ENCODE measurements at regions not wholly inside any gene's neighbourhood (a gene's known extent, or its start where the extent isn't known, plus 50 kb on each side); places are given as distances from the start of the nearest gene placed in this dataset.

DNA sequence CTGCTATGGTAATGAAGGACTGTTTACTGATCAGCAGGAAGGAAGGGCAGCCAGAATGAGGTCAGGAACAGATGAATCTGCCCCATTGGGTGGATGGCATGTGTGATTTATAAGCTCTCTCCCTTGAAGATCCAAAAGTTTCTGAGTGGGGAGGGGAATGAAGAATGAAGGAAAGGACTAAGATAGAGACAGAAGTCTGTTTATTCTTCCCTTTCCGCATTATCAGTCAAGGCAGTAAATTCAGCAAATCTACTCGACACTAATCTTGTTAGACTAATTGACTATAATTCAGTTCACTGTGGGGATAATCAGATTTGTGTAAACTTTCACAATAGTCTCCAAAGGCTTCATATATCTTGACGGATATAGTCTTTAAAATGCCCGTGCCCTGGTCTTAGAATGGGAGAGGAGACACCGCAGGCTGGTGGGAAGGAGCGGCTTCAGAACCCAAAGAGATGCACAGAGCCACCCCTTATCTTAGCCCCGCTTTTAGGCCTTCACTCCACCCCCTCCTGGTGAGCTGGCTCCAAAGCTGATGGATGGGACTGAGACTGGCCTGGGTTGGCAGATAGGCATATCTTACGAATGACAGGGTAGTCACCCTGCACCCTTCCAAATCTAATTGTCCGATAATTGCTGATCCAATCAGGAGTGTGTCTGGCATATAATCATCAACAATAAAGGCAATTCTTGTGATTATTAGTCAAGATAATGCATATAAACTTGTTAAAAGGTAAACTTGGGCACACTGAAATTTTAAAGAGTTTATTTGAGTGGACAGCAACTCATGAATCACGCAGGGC, 76.0 kb upstream of the PPM1J start:
- in situ Hi-C loops (cut with HindIII; ENCODE audit: low sequenced_read_pairs): no loop called here

DNA sequence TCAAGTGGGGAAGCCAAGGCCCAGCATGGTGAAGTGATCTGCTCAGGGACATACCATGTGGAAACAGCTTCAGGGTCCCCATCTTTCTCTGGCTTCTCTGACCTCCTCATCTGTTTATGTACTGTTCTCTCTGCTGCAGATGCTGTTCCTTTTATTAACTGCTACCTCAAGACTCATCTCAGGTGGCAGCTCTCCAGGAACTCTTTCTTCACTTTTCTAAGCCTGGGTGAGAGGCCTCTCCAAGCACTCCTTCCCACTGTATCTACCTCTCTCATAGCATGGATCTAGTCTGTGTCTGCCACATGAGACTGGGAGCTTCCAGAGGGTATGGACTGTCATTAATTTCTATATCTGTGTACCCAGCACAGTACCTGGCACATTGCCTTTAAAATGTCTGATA, 73.4 kb upstream of the PPM1J start:
- in situ Hi-C loops (cut with HindIII; ENCODE audit: low sequenced_read_pairs): no loop called here

GRCh38 chr1:112788054-112788453, 72.9 kb upstream of the PPM1J start:
- in situ Hi-C loops (cut with HindIII; ENCODE audit: low sequenced_read_pairs): no loop called here

DNA sequence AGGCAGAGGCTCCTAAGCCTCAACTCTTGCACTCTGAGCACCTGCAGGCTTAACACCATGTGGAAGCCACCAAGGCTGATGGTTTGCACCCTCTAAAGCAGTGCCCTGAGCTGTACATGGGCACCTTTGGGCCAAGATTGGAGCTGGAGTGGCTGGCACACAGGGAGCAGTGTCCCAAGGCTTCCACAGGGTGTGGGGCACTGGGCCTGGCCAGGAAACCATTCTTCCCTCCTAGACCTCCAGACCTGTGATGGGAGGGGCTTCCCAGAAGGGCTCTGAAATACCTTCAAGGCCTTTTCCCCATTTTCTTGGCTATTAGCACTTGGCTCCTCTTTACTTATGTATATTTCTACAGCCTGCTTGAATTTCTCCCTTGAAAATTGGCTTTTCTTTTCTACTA, 67.9 kb upstream of the PPM1J start:
- in situ Hi-C loops (cut with HindIII; ENCODE audit: low sequenced_read_pairs): no loop called here

- in situ Hi-C loops (cut with HindIII; ENCODE audit: low sequenced_read_pairs): no loop called here
These were observed 64.8 kb upstream of the PPM1J start for GRCh38 chr1:112779665-112780526.

- in situ Hi-C loops (cut with HindIII; ENCODE audit: low sequenced_read_pairs): no loop called here
These were observed 63.0 kb upstream of the PPM1J start for GRCh38 chr1:112778137-112778536.

DNA sequence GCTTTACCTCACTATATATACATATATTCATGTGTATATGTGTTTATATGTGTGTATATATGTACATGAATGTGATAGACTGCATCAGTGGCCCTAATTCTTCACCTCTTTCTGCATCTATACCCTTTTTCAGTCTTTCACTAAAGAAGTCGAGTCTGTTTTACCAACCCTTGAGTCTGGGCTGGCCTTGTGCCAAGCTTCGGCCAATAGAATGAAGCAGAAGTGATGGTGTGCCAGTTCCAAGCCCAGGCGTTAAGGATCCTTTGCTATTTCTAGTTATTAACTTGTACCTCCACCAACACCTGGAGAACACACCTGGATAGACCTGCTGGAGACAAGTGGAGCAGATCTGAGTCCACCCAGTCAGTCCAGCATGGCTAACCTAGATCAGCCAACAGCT, 61.6 kb upstream of the PPM1J start:
- in situ Hi-C loops (cut with HindIII; ENCODE audit: low sequenced_read_pairs): no loop called here

DNA sequence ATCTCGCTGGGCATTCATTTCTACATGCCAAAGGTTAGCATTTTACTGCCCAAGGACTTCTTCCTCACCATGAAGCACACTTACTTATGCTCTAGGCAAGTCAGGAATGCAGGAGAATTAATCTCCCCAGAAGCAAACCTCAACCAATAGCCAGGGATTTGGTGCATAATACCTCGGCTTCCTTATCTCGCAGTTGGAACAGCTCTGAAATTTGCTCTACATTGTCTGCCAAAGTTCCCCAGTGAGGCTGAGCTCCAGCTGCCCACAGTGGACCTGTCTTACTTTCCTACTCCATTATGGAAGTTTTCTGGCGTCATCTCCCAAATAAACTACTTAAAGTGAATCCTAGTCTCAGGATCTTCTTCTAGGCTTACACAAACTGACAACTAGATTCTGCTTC, 57.6 kb upstream of the PPM1J start:
- in situ Hi-C loops (cut with HindIII; ENCODE audit: low sequenced_read_pairs): no loop called here

- in situ Hi-C loops (cut with HindIII; ENCODE audit: low sequenced_read_pairs): no loop called here
These were observed 55.6 kb upstream of the PPM1J start for GRCh38 chr1:112770724-112771123.

- in situ Hi-C loops (cut with HindIII; ENCODE audit: low sequenced_read_pairs): no loop called here
These were observed 54.5 kb upstream of the PPM1J start for GRCh38 chr1:112769611-112770010.

DNA sequence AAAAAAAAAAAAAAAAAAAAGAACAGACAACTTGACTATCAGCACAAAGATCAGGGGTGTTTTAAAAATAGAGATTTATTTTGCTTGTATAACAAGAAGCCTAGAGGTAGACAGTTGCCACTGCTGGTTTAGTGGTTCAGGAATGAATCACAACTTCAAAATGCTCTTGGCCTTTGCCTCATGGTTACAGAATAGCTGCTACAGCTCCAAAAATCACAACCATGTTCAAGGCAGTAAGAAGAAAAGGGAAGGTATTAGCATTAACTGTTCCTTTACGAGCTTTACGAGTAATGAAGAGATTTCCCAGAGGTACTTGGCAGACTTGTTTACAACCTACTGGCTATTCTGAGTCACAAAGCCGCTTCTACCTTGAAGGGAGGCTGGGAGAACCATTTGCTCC, 52.5 kb upstream of the PPM1J start:
- in situ Hi-C loops (cut with HindIII; ENCODE audit: low sequenced_read_pairs): no loop called here

Measured in DLD1 (cell line).